Glomerular visceral epithelial cell (primary cell): ENCODE measurements at regions not wholly inside any gene's neighbourhood (a gene's known extent, or its start where the extent isn't known, plus 50 kb on each side); places are given as distances from the start of the nearest gene placed in this dataset.
A peak's percentile ranks its signal among the peaks of the same experiment; 100 is the strongest.
"Not testable (repeated sequence)": the region's sequence is repeated elsewhere in the genome, so short reads cannot be mapped to it uniquely, and the experiment has no call there.

ENCODE experiments used
- DNase-seq: peaks from one replicate; pipeline ENCODE4 v3.0.0-alpha.2; 2016; ENCODE audit errors: extremely low spot score

DNA sequence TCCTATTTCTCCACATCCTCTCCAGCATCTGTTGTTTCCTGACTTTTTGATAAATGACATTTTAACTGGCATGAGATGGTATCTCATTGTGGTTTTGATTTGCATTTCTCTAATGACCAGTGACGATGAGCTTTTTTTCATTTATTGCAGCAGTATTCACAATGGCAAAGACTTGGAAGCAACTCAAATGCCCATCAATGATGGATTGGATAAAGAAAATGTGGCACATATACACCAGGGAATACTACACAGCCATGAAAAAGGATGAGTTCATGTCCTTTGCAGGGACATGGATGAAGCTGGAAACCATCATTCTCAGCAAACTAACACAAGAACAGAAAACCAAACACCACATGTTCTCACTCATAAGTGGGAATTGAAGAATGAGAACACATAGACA, 329.0 kb upstream of the DAB2 start:
- not testable (repeated sequence) for DNase-seq

- no peak for DNase-seq
Measured at GRCh38 chr5:39750661-39751060, 325.9 kb upstream of the DAB2 start.

DNA sequence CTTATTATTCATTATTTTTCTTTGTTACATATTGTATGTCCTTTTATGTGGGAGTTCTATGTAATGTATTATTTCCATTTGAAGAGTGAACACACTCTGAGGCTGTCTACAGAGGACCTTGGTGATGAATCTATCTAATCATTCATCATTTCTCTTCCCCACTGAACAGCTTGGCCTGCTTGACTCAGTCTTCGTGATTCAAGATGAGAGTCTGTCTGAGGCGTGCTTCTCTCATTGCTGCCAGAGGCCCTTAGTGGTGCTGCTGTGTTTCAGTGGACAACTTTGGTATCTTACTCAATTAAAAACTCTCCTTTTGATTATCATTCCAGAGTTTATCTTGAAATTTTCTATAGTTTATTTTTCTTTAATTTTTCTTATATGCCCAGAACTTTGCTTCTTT, 318.1 kb upstream of the DAB2 start:
- no peak for DNase-seq

- DNase-seq: no peak
Measured at GRCh38 chr5:39740404-39740803, 315.6 kb upstream of the DAB2 start.

- DNase-seq: no peak
Measured at GRCh38 chr5:39732166-39732565, 307.4 kb upstream of the DAB2 start.

DNA sequence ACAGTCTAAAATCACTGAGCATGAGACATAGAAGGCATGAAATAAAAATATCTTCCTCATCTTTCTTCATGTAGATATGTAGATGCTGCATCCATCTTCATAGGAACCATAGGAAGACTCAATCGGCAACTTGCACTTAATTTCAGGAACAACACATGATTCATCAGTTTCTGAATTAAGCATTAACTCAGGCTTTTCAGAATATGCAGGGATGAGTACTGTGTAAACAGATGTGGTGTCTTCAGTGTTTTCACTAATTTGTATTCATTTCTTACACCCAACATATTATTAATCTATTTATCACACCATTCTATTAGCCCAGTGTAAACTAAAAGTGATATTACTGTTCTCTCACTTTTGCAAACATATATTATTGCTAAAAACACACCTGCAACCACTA, 305.9 kb upstream of the DAB2 start:
- DNase-seq: no peak

GRCh38 chr5:39730006-39730405, 305.2 kb upstream of the DAB2 start:
- no peak for DNase-seq

DNA sequence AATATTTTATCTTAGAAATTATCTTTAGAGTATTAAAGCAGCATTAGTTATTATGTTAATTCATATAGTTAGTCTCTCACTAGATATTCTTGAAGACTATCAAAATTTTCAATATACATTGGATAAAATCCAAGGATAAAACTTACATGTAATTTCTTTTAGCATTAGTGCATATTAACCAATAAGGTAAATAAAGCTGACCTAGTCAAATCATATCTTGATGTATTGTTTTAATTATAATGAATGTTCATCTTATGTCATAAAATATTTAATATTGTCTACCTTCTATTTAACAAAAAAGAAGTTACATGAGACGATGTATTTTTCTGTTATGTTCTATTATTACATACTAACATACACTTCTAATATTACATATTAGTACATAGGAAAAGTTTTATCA, 301.7 kb upstream of the DAB2 start:
- no peak for DNase-seq

DNA sequence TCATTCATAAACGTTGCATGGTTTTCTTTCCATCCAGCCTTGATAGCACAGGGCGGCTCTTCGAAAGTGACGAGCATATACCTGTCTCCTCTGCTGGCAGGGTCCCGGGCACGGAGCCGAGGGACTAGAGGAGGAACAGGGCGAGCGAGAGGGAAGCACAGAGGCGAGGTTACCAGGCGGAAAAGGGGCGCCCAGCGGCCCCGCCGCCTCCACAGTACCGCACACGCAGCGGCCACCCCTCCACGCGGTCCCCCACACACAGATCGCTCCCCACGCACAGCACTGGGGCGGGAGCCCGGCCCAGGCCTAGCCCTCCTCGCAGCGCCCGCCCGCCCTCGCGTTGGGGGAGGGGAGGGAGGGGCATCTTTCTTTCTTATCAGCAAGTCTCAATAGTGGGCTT, 296.6 kb upstream of the DAB2 start:
- no peak for DNase-seq

DNA sequence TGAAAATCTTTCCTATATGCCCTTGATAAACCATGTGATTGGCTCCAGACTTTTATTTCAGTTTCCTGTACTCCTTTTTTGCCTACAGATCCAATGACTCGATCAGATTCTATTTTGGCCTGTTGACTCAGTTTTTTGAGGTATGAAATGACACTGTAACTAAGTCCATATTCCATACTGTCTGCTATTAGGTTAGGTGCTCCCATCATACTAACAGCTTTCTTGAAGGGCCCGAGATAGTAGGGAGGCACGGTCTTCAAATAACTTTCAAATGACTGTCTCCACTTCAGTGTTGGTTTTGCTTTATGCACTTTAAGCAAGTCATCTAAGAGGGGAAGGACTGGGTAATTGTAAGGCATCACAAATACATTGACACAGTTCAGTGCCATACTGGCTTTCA, 295.4 kb upstream of the DAB2 start:
- no peak for DNase-seq

GRCh38 chr5:39717176-39717897, 292.6 kb upstream of the DAB2 start:
- no peak for DNase-seq

DNA sequence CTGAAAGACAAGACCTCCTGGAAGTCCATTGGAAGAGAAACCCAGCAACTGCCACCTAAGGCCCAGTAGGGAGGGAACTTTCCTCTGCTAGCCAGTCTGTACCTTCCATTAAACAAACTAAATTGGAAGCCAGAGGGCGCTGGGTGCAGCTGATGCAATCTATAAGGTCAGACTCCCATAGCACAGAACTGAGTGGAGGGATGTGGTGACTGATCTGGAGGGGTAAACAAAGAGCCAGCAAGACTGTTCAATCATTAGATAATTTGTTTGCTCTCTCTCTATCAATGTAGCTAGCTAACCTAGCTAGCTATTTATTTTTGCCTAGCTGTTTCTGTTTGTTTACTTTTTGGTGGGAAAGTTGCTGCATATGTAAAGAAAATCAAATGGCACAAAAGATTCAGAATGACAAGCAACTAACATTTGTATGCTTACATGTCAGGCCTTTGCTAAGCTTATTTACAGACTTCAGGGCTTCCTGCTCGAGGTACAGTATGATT, 291.8 kb upstream of the DAB2 start:
- peak; percentile 47 for DNase-seq

DNA sequence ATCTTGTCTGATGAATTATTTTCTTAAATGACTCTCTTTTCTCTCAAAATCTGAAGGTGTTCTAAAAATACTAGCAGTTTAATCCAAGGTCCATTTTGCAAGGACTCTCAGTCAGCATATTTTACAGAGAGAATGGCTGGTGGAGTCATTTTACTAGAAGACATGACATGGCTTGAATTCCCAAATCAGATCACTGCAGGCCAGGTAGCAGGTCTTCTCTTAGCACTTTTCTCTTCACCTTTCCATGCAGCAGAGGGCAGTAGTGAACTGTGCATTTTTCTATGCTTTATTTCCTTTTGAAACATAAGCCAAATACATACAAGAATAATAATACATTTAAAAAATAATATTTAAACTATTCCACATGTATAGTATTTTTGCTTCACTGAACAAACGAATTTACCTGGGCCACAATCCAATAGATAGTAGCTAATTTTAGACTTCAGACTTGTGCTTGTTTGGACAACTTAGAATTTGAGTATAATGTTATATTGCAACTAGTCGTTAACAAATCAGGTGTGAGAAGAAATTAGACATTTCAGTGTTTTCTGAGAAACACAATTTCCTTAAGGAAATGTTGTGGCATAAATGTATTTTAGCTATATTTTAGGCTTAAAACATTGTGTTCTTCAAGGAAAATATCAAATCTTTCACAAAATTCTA, 289.4 kb upstream of the DAB2 start:
- peak; percentile 70 for DNase-seq

GRCh38 chr5:39713250-39713916, 288.6 kb upstream of the DAB2 start:
- DNase-seq: no peak

GRCh38 chr5:39712316-39713249, 287.8 kb upstream of the DAB2 start:
- DNase-seq: no peak

GRCh38 chr5:39711821-39712220, 287.0 kb upstream of the DAB2 start:
- no peak for DNase-seq

GRCh38 chr5:39709032-39709431, 284.3 kb upstream of the DAB2 start:
- no peak for DNase-seq

- DNase-seq: no peak
Measured at GRCh38 chr5:39702928-39703327, 278.1 kb upstream of the DAB2 start.

- no peak for DNase-seq
Measured at GRCh38 chr5:39700523-39700922, 275.7 kb upstream of the DAB2 start.

DNA sequence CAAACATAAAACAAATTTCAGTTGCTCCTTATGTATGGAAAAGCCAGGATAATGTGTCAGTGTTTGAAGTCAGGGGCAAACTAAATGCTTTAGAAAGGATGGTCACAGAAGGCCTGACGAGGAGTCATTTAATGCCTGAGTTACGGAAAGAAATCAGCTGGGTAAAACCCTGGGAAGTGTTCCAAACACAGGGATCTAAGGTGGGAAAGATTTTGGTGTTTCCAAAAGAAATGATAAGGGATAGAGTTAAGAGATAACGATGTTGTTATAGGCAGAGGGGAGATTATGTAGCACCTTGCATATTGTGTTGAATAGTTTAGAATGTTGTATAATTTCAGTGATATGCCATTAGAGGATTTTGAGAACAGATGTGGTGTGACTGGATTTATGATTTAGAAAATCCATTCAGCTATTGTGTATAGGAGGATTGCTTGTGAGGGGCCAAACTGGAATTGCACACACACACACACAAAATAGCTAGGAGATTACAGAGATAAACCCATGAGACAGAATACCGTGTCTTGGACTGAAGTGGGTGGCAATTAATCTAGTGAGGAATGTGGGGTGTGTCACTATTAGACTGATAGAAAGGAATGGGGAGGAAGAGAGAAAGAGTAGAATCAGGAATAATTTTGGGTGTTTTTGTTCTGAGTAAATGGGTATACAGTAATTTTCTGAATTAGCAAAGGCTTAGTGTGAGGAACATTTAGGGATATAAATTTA, 274.2 kb upstream of the DAB2 start:
- no peak for DNase-seq

DNA sequence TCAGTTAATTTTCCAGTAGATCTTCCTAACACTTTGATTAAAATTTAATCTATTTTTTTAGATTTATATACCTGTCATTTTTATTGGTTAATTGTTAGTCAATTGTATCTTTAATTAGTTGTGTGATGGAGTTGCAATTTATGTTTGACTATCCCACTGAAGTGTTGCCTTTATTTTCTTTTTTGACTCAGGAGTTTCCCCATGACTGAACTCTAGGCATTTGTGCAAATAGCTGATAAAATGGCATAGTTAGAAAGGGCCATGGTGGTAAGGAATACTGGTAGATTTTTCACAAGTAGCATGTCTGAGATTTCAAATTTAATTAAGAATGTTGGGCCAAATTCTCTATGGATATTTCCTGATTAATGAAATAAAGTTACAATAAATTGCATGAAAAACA, 273.1 kb upstream of the DAB2 start:
- DNase-seq: peak; percentile 31
